ENCODE measurements at regions not wholly inside any gene's neighbourhood (a gene's known extent, or its start where the extent isn't known, plus 50 kb on each side); places are given as distances from the start of the nearest gene placed in this dataset.

DNA sequence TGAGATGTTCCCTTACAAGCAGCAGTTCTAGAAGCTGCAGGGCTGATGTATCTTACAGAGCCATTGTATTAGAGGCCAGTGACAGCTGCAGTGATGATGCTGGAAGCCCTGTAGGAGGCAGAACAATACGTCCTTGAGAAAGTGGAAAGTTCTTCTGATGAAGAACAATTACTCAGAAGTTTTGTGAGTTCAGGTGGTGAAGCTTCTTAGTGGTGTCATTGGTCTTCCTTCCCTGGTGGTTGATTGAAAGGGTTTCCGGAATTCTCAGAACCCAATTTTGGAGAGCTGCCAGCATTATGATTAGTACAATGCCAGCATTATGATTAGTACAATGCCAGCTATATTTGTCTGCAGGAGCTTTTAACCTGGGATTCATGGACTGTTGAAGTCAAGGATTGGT is 356.4 kb downstream of the MFSD1 start:
- H3K27ac Mint-ChIP-seq: no peak overlapping the region
- WGBS, 2 experiments (ENCODE audit: insufficient coverage in 1 of 2, insufficient read length in 1 of 2): 88% methylated on average over 2 of the region's 2 CpGs; no CpG with 5 or more reads in 1 of the 2 experiments
- peaks cover 2% of the 10 kb centered on the region for H3K4me1 Mint-ChIP-seq
- no peak overlapping the region for H3K4me3 Mint-ChIP-seq
- no peaks in the 10 kb centered on the region for H3K9me3 Mint-ChIP-seq
- H3K36me3 Mint-ChIP-seq (ENCODE audit: low read depth): no peaks in the 10 kb centered on the region
- peaks cover 40% of the 10 kb centered on the region for H3K27me3 ChIP-seq (ENCODE audit: control insufficient read depth, insufficient read depth, low read length, poor library complexity, severe bottlenecking)
- H3K9me3 ChIP-seq (ENCODE audit: control insufficient read depth, low read length): no peaks in the 10 kb centered on the region
- no peak overlapping the region for H3K27ac ChIP-seq (ENCODE audit: low read depth, low read length)
- H3K36me3 ChIP-seq (ENCODE audit: control insufficient read depth, insufficient read depth, low read length): no peaks in the 10 kb centered on the region
- TF ChIP-seq, protein P1, sequence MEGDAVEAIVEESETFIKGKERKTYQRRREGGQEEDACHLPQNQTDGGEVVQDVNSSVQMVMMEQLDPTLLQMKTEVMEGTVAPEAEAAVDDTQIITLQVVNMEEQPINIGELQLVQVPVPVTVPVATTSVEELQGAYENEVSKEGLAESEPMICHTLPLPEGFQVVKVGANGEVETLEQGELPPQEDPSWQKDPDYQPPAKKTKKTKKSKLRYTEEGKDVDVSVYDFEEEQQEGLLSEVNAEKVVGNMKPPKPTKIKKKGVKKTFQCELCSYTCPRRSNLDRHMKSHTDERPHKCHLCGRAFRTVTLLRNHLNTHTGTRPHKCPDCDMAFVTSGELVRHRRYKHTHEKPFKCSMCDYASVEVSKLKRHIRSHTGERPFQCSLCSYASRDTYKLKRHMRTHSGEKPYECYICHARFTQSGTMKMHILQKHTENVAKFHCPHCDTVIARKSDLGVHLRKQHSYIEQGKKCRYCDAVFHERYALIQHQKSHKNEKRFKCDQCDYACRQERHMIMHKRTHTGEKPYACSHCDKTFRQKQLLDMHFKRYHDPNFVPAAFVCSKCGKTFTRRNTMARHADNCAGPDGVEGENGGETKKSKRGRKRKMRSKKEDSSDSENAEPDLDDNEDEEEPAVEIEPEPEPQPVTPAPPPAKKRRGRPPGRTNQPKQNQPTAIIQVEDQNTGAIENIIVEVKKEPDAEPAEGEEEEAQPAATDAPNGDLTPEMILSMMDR (conservative IDR thresholded peaks at IDR 0.05): peak; percentile 59
- H3K4me3 ChIP-seq (ENCODE audit: low read length): no peak overlapping the region
- no peak overlapping the region for H3K9ac ChIP-seq (ENCODE audit: extremely low read depth, low read length, poor library complexity, severe bottlenecking)
- no peaks in the 10 kb centered on the region for H3K4me1 ChIP-seq (ENCODE audit: control insufficient read depth, insufficient read depth, low read length)
- peaks cover 38% of the 10 kb centered on the region for H3K27me3 Mint-ChIP-seq (ENCODE audit: insufficient read depth)
- no peak for DNase-seq

DNA sequence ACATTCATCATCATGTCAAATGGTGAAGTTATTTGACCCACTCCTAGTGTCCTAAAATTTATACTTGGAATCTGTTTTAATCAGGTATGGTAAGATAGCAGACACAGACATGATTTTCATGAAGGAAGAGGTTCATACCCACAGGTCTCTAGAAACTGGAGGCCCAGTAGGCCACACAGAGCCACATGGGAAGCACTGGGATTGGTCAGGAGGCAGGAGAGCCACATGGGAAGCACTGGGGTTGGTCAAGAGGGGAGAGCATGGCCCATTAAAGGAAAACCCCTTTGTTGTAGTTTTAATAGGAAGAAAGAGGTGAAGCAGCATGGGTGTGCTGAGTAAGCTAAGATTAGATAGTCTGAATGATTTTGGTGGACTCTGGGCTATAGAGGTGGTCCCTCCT is 356.9 kb downstream of the MFSD1 start:
- Mint-ChIP-seq H3K9me3 (no peaks in the 10 kb centered on the region), H3K27me3 (ENCODE audit: insufficient read depth) (peaks cover 32% of the 10 kb centered on the region), H3K27ac (no peak overlapping the region), H3K4me1 (peaks cover 2% of the 10 kb centered on the region), H3K4me3 (no peak overlapping the region), H3K36me3 (ENCODE audit: low read depth) (no peaks in the 10 kb centered on the region)
- Histone ChIP-seq H3K9ac (ENCODE audit: extremely low read depth, low read length, poor library complexity, severe bottlenecking) (no peak overlapping the region), H3K36me3 (ENCODE audit: control insufficient read depth, insufficient read depth, low read length) (no peaks in the 10 kb centered on the region), H3K9me3 (ENCODE audit: control insufficient read depth, low read length) (no peaks in the 10 kb centered on the region), H3K4me3 (ENCODE audit: low read length) (no peak overlapping the region), H3K4me1 (ENCODE audit: control insufficient read depth, insufficient read depth, low read length) (no peaks in the 10 kb centered on the region), H3K27ac (ENCODE audit: low read depth, low read length) (no peak overlapping the region), H3K27me3 (ENCODE audit: control insufficient read depth, insufficient read depth, low read length, poor library complexity, severe bottlenecking) (peaks cover 34% of the 10 kb centered on the region)
- no peak for DNase-seq
- TF ChIP-seq, protein P1 (conservative IDR thresholded peaks at IDR 0.05): no peak

DNA sequence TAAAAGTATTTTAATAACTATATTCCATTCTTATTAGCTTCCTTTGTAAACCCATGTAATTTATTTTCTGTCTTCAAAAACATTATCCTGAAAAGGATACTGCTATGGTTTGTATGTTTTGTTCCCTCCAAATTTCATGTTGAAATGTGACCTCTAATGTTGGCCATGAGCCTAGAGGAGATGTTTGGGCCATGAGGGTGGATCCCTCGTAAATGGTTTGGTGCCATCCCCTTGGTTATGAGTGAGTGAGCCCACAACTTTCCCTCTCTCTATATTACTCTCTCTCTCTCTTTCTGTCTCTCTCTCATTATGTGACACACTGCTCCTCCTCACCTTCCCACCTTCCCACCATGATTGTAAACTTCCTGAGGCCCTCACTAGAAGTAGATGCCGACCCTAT is 357.7 kb downstream of the MFSD1 start:
- peaks cover 27% of the 10 kb centered on the region for H3K27me3 ChIP-seq (ENCODE audit: control insufficient read depth, insufficient read depth, low read length, poor library complexity, severe bottlenecking)
- H3K4me1 ChIP-seq (ENCODE audit: control insufficient read depth, insufficient read depth, low read length): no peaks in the 10 kb centered on the region
- WGBS, 2 experiments (ENCODE audit: insufficient coverage in 1 of 2, insufficient read length in 1 of 2): 91 to 100% methylated on average over 1 to 2 of the region's 2 CpGs
- Mint-ChIP-seq H3K4me3 (no peak overlapping the region), H3K9me3 (no peaks in the 10 kb centered on the region), H3K27me3 (ENCODE audit: insufficient read depth) (peaks cover 25% of the 10 kb centered on the region), H3K27ac (no peak overlapping the region), H3K36me3 (ENCODE audit: low read depth) (no peaks in the 10 kb centered on the region), H3K4me1 (peaks cover 2% of the 10 kb centered on the region)
- H3K4me3 ChIP-seq (ENCODE audit: low read length): no peak overlapping the region
- no peaks in the 10 kb centered on the region for H3K9me3 ChIP-seq (ENCODE audit: control insufficient read depth, low read length)
- H3K36me3 ChIP-seq (ENCODE audit: control insufficient read depth, insufficient read depth, low read length): no peaks in the 10 kb centered on the region
- H3K27ac ChIP-seq (ENCODE audit: low read depth, low read length): no peak overlapping the region
- DNase-seq: no peak
- no peak overlapping the region for H3K9ac ChIP-seq (ENCODE audit: extremely low read depth, low read length, poor library complexity, severe bottlenecking)
- TF ChIP-seq, protein P1 (conservative IDR thresholded peaks at IDR 0.05): no peak

All from endodermal cell (in vitro differentiated cells).